BJ (cell line): ENCODE measurements at regions not wholly inside any gene's neighbourhood (a gene's known extent, or its start where the extent isn't known, plus 50 kb on each side); places are given as distances from the start of the nearest gene placed in this dataset.

Source experiments
- CTCF ChIA-PET: fragments of 350-600 bp; formaldehyde crosslinking; extraction: SDS; loops from one replicate; lab custom pipeline; 2021; ENCODE audit warnings: antibody characterized with exemption, inconsistent platforms; lab: Yijun Ruan, JAX
- POLR2A ChIA-PET: fragments of 300-600 bp; sonication (Branson Sonifier 250); formaldehyde crosslinking; extraction: SDS; loops from one replicate; lab custom pipeline; 2021; ENCODE audit warnings: antibody characterized with exemption; lab: Charles Lee
- DNase-seq: peaks from one replicate; pipeline ENCODE4 v3.0.0-alpha.2; 2011; ENCODE audit warnings: low read depth
- H3K27me3 ChIP-seq: 2 replicates; pipeline ENCODE4 v1.6.0; 2011; ENCODE audit warnings: low read length; ENCODE audit not compliant: control insufficient read depth, insufficient read depth
- H3K36me3 ChIP-seq: 2 replicates; pipeline ENCODE4 v1.5.1; 2011; ENCODE audit warnings: low read length; ENCODE audit not compliant: control insufficient read depth, insufficient read depth
- H3K4me3 ChIP-seq: 2 replicates; pipeline ENCODE4 v1.5.1; 2011; ENCODE audit warnings: low read depth, mild to moderate bottlenecking, control low read depth, low read length
- TF ChIP-seq, protein P1 (sequence below): IDR thresholded peaks from 2 replicates; pipeline ENCODE4 v1.5.1; 2011; ENCODE audit warnings: low read depth, mild to moderate bottlenecking, control low read depth, inconsistent platforms, low read length, moderate library complexity; ENCODE audit not compliant: insufficient read depth

DNA sequence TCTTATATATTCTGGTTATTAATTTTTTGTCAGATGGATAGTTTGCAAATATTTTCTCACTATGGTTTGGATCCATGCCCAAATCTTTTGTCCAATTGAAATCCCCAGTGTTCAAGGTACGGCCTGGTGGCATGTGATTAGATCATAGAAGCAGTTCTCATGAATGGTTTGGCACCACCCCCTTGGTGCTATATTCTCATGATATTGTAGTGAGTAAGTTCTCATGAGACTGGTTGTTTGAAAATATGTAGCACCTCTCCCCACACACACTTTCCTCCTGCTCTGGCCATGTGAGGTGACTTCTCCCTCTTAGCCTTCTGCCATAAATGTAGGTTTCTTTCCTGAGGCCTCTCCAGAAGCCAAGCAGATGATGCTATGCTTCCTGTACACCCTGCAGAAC, 107.7 kb upstream of the KYNU start:
- no peak overlapping the region for H3K4me3 ChIP-seq
- no peaks in the 10 kb centered on the region for H3K36me3 ChIP-seq
- POLR2A ChIA-PET = no interaction called here
- CTCF ChIA-PET = no interaction called here
- no peak for DNase-seq
- TF ChIP-seq, protein P1, sequence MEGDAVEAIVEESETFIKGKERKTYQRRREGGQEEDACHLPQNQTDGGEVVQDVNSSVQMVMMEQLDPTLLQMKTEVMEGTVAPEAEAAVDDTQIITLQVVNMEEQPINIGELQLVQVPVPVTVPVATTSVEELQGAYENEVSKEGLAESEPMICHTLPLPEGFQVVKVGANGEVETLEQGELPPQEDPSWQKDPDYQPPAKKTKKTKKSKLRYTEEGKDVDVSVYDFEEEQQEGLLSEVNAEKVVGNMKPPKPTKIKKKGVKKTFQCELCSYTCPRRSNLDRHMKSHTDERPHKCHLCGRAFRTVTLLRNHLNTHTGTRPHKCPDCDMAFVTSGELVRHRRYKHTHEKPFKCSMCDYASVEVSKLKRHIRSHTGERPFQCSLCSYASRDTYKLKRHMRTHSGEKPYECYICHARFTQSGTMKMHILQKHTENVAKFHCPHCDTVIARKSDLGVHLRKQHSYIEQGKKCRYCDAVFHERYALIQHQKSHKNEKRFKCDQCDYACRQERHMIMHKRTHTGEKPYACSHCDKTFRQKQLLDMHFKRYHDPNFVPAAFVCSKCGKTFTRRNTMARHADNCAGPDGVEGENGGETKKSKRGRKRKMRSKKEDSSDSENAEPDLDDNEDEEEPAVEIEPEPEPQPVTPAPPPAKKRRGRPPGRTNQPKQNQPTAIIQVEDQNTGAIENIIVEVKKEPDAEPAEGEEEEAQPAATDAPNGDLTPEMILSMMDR = no peak
- H3K27me3 ChIP-seq = no peaks in the 10 kb centered on the region

DNA sequence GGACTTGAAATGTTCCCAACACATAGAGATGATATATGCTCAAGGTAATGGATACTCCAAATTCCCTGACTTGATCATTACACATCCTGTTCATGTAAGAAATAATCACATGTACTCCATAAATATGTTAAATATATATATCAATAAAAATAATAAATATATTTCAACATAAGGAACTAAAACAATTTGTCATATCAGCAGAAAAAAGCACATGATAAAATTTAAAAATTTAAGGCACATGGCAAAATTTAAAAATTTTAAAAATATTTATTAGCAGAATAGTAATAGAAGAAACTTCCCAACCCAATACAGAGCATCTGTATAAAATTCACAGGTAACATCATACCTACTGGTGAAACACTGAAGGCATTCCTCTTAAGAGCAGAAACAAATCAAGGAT, 109.6 kb upstream of the KYNU start:
- no peaks in the 10 kb centered on the region for H3K36me3 ChIP-seq
- DNase-seq = no peak
- H3K27me3 ChIP-seq = no peaks in the 10 kb centered on the region
- ChIA-PET POLR2A (no interaction called here), CTCF (no interaction called here)
- H3K4me3 ChIP-seq = no peak overlapping the region
- TF ChIP-seq, protein P1 = no peak

DNA sequence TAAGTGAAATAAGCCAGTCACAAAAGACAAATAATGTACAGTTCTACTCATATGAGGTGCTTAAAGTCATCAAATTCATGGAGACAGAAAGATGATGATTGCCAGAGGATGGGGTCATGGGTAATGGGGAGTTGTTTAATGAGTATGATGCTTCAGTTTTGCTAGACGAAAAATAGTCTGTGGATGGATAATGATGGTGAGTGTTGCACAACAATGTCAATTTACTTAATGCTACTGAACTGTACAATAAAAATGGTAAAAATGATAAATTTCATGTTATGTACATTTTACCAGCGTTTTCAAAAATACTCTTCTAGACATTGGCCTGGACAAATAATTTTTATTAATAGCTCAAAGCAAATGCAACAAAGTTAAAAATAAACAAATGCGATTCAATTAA, 118.5 kb upstream of the KYNU start:
- TF ChIP-seq, protein P1 = no peak
- ChIA-PET POLR2A (no interaction called here), CTCF (no interaction called here)
- H3K4me3 ChIP-seq = no peak overlapping the region
- DNase-seq = no peak
- H3K27me3 ChIP-seq = no peaks in the 10 kb centered on the region
- H3K36me3 ChIP-seq = no peaks in the 10 kb centered on the region

DNA sequence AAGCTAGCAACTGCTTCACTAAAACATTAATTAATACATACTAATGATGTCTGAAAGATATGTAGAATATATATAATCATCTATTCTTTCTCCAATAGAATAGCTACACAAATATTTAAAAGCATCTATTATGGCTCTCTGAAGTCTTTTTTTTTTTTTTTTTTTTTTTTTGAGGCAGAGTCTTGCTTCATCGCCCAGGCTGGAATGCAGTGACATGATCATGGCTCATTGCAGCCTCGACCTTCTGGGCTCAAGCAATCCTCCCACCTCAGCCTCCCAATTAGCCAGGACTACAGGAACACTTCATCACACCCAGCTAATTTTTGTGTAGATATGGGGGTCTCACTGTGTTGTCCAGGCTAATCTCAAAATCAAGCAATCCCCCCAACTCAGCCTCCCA, 120.4 kb upstream of the KYNU start:
- DNase-seq = no peak
- POLR2A ChIA-PET = no interaction called here
- CTCF ChIA-PET = no interaction called here
- TF ChIP-seq, protein P1 = no peak
- no peak overlapping the region for H3K4me3 ChIP-seq
- no peaks in the 10 kb centered on the region for H3K36me3 ChIP-seq
- no peaks in the 10 kb centered on the region for H3K27me3 ChIP-seq

DNA sequence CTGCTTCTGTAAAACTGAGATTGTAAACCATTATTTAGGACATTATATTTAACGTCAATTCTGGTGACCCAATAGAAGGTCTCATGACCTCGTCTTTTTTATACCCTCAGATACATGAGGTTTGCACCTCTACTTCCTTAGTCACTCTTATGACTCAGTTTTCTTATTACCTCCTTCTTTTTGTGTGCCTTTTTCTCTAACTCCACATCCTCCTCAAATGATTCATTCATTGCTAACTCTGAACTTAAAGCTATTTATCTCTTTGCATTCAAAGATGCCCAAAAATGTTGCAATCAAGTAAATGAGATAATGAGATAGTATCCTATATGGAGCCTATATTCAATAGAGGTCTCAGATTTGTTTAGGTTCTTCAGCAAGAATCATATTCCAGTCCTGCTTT, 121.0 kb upstream of the KYNU start:
- Histone ChIP-seq H3K27me3 (no peaks in the 10 kb centered on the region), H3K4me3 (no peak overlapping the region), H3K36me3 (no peaks in the 10 kb centered on the region)
- TF ChIP-seq, protein P1 = no peak
- DNase-seq = no peak
- ChIA-PET POLR2A (no interaction called here), CTCF (no interaction called here)
